Fibroblast of lung (primary cell): ENCODE measurements at regions not wholly inside any gene's neighbourhood (a gene's known extent, or its start where the extent isn't known, plus 50 kb on each side); places are given as distances from the start of the nearest gene placed in this dataset.
A peak's percentile ranks its signal among the peaks of the same experiment; 100 is the strongest.

ENCODE experiments used
- DNase-seq, 2 donors: peaks; one replicate each; pipeline versions ENCODE4 v3.0.0 to v3.0.0-alpha.2; 2010; ENCODE audit warnings: low read depth in 2 of 2
- H2AFZ ChIP-seq: 2 replicates; pipeline ENCODE4 v1.5.1; 2012; ENCODE audit warnings: low read length, control low read depth, inconsistent platforms
- H3K27ac ChIP-seq: 2 replicates; pipeline ENCODE4 v1.5.1; 2011; ENCODE audit warnings: low read length, control low read depth; ENCODE audit not compliant: insufficient read depth
- H3K27me3 ChIP-seq: 2 replicates; pipeline ENCODE4 v1.5.1; 2011; ENCODE audit warnings: mild to moderate bottlenecking, low read length; ENCODE audit not compliant: control insufficient read depth, insufficient read depth
- H3K36me3 ChIP-seq: 2 replicates; pipeline ENCODE4 v1.5.1; 2011; ENCODE audit warnings: low read length; ENCODE audit not compliant: control insufficient read depth, insufficient read depth
- H3K4me1 ChIP-seq: 2 replicates; pipeline ENCODE4 v1.5.1; 2011; ENCODE audit warnings: low read length; ENCODE audit not compliant: control insufficient read depth, insufficient read depth; ENCODE audit errors: extremely low read depth
- H3K4me2 ChIP-seq: 2 replicates; pipeline ENCODE4 v1.5.1; 2011; ENCODE audit warnings: low read length, control low read depth; ENCODE audit not compliant: insufficient read depth; ENCODE audit errors: extremely low read depth
- H3K4me3 ChIP-seq, 4 experiments: fragments of 200-600 bp in 1 of 4; sonication (generic) in 1 of 4; replicated peaks in 1 of 4; 2 replicates each; pipeline ENCODE4 v1.5.1; 2011 to 2016; ENCODE audit warnings: low read length in 4 of 4, low read depth in 3 of 4, mild to moderate bottlenecking in 3 of 4, control low read depth in 2 of 4, inconsistent platforms in 1 of 4, mixed read lengths in 1 of 4; ENCODE audit not compliant: insufficient read depth in 1 of 4; ENCODE audit errors: control extremely low read depth in 1 of 4
- H3K79me2 ChIP-seq: 2 replicates; pipeline ENCODE4 v1.5.1; 2012; ENCODE audit warnings: mild to moderate bottlenecking, low read length, inconsistent platforms; ENCODE audit not compliant: control insufficient read depth, insufficient read depth
- H3K9ac ChIP-seq: 2 replicates; pipeline ENCODE4 v1.5.1; 2011; ENCODE audit warnings: mild to moderate bottlenecking, low read length, control low read depth; ENCODE audit not compliant: insufficient read depth
- H3K9me3 ChIP-seq: 2 replicates; pipeline ENCODE4 v1.5.1; 2012; ENCODE audit warnings: low read depth, low read length; ENCODE audit not compliant: control insufficient read depth, insufficient read depth
- H4K20me1 ChIP-seq: 2 replicates; pipeline ENCODE4 v1.5.1; 2011; ENCODE audit warnings: low read length; ENCODE audit not compliant: control insufficient read depth, insufficient read depth; ENCODE audit errors: extremely low read depth
- EZH2 ChIP-seq: IDR thresholded peaks from 2 replicates; pipeline ENCODE4 v1.5.1; 2012; ENCODE audit warnings: low read length, control low read depth, mild to moderate bottlenecking; ENCODE audit errors: missing control alignments
- TF ChIP-seq, protein P1 (sequence below), 2 donors: IDR thresholded peaks in 1 of 2; conservative IDR thresholded peaks in 1 of 2; 1 replicate in 1 of 2; 2 replicates in 1 of 2; pipeline ENCODE4 v1.5.1; 2011 to 2012; ENCODE audit warnings: low read length in 2 of 2, control low read depth in 1 of 2, inconsistent platforms in 1 of 2, low read depth in 1 of 2, mild to moderate bottlenecking in 1 of 2

DNA sequence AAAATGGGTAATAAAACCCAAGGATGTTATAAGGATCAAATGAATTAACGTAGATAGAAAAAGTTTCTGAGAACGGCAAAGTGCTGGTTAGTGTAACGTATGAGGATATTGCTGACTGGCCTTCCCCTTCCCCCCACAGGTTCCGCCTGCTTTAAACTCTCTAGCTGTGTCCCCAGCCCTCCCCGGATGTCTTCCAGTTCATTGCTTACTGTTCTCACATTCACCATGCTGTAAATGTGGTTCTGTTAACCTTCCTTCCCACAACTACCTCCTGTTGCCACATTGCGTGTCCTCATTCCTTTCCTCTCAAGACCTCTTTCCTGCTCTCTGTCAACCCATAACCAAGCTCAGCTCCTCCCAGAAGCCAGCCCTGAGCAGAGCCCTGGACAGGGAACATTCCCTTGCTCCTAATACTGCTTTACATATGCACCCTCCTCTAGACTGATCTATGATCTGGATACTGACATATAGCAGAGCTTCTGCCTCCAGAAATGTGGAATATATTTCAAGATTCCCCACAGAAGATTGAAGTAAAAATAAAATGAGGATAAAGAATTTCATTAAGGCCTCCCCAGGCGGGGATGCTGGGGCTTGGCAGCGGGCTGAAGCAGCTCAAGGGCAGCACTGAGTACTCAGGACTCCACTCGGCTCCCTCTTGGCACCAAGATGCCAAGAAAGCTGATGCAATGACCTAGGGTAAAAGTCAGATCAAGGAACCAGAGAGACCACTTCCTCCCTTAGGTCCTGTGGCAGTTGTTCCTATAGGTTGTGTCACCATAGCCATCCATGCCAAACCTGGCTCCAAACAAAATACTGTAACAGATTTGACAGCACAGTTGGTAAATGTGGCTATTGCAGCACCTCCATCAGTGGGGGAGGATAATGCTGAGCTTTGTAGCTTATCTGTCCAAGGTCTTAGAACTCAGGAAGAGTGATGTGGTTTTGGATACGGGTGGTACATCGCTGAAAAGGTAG, 136.4 kb upstream of the PIK3C3 start:
- DNase-seq = no peak
- TF ChIP-seq, protein P1, sequence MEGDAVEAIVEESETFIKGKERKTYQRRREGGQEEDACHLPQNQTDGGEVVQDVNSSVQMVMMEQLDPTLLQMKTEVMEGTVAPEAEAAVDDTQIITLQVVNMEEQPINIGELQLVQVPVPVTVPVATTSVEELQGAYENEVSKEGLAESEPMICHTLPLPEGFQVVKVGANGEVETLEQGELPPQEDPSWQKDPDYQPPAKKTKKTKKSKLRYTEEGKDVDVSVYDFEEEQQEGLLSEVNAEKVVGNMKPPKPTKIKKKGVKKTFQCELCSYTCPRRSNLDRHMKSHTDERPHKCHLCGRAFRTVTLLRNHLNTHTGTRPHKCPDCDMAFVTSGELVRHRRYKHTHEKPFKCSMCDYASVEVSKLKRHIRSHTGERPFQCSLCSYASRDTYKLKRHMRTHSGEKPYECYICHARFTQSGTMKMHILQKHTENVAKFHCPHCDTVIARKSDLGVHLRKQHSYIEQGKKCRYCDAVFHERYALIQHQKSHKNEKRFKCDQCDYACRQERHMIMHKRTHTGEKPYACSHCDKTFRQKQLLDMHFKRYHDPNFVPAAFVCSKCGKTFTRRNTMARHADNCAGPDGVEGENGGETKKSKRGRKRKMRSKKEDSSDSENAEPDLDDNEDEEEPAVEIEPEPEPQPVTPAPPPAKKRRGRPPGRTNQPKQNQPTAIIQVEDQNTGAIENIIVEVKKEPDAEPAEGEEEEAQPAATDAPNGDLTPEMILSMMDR (conservative IDR thresholded peaks at IDR 0.05 in 1 of 2, IDR thresholded peaks at IDR 0.05 in 1 of 2; ENCODE audit: low read depth in 1 of 2, low read length in 2 of 2) = no peak
- TF ChIP-seq EZH2 = no peak
- Histone ChIP-seq H3K27ac (no peak overlapping the region), H3K4me1 (no peaks in the 10 kb centered on the region), H3K9me3 (no peaks in the 10 kb centered on the region), H3K27me3 (no peaks in the 10 kb centered on the region), H2AFZ (no peak overlapping the region), H3K9ac (no peak overlapping the region), H3K36me3 (no peaks in the 10 kb centered on the region), H4K20me1 (no peaks in the 10 kb centered on the region), H3K79me2 (no peaks in the 10 kb centered on the region), H3K4me3 (no peak overlapping the region), H3K4me2 (no peak overlapping the region)

DNA sequence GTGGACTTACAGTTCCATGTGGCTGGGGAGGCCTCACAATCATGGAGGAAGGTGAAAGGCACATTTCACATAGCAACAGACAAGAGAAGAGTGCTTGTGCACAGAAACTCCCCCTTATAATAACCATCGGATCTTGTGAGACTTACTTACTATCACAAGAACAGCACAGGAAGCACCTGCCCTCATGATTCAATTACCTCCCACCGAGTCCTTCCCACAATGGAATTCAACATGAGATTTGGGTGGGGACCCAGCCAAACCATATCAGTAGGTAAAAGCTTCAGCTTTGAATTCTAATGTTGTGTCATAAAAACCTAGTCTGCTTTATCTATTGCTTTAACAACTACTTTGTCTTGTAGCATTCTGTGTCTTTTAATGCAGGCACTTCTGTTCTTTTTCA, 140.4 kb upstream of the PIK3C3 start:
- H3K36me3 ChIP-seq = no peaks in the 10 kb centered on the region
- TF ChIP-seq, protein P1 (conservative IDR thresholded peaks at IDR 0.05 in 1 of 2, IDR thresholded peaks at IDR 0.05 in 1 of 2; ENCODE audit: low read depth in 1 of 2, low read length in 2 of 2) = no peak
- no peak for TF ChIP-seq EZH2
- H3K9ac ChIP-seq = no peak overlapping the region
- H4K20me1 ChIP-seq = no peaks in the 10 kb centered on the region
- H3K4me3 ChIP-seq = no peak overlapping the region
- H3K4me2 ChIP-seq = no peak overlapping the region
- DNase-seq = peak in 1 of 2 donors; percentile 33
- no peaks in the 10 kb centered on the region for H3K27me3 ChIP-seq
- no peak overlapping the region for H2AFZ ChIP-seq
- no peaks in the 10 kb centered on the region for H3K79me2 ChIP-seq
- no peaks in the 10 kb centered on the region for H3K9me3 ChIP-seq
- H3K4me1 ChIP-seq = no peaks in the 10 kb centered on the region
- no peak overlapping the region for H3K27ac ChIP-seq

DNA sequence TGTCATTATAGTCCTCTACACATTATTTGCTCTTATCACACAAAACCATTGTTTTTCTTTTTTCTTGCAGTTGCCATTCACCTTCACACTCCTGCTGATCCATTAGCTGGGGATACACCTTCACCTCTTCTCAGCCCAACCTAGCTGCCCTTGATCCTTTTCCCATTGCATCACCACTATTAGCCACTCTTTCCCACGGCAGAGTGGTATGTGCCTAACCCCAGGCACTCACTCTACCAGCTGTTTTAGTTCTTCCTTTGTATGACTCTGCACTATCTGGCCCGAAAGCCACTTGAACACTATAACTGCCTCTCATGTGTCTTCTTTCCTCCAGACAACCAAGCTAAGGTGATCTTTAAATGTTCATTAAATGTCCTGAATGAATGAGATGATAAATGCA, 145.4 kb upstream of the PIK3C3 start:
- H3K79me2 ChIP-seq = no peaks in the 10 kb centered on the region
- DNase-seq = no peak
- TF ChIP-seq, protein P1 (conservative IDR thresholded peaks at IDR 0.05 in 1 of 2, IDR thresholded peaks at IDR 0.05 in 1 of 2; ENCODE audit: low read depth in 1 of 2, low read length in 2 of 2) = no peak
- TF ChIP-seq EZH2 = no peak

More for the DNA sequence above, 145.4 kb upstream of the PIK3C3 start:
- Histone ChIP-seq H3K4me3 (no peak overlapping the region), H3K4me1 (no peaks in the 10 kb centered on the region), H3K36me3 (no peaks in the 10 kb centered on the region), H4K20me1 (no peaks in the 10 kb centered on the region), H3K27me3 (no peaks in the 10 kb centered on the region), H3K9me3 (no peaks in the 10 kb centered on the region), H3K4me2 (no peak overlapping the region), H3K27ac (no peak overlapping the region), H2AFZ (no peak overlapping the region), H3K9ac (no peak overlapping the region)
